Dedifferentiated amniotic fluid mesenchymal stem cell (primary cell): ENCODE measurements at regions not wholly inside any gene's neighbourhood (a gene's known extent, or its start where the extent isn't known, plus 50 kb on each side); places are given as distances from the start of the nearest gene placed in this dataset.
"Not testable (repeated sequence)": the region's sequence is repeated elsewhere in the genome, so short reads cannot be mapped to it uniquely, and the experiment has no call there.

Experiments
- DNase-seq: peaks from one replicate; pipeline ENCODE4 v3.0.0-alpha.2; 2016; ENCODE audit errors: extremely low spot score

GRCh38 chr7:113392841-113393540 lies 274.6 kb upstream of the SMIM30 start:
- no peak for DNase-seq

DNA sequence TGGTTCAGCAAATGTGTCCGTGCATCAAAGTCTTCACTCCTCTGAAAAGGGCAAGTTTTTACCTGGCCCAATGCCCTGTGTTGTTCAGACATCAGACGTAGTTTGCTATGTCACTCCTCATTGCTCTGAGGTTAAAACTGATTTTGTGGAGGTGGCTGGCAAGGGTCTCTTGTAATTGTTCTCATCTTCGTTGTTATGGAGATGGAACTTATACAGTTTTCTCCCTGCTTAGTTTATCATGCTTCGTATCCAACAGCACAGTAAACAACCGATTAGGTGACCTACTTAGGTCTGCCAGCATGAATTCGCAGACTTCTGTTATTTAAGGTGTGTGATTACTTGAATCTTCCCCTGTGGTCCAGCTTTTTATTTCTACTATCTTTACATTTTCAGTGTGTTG lies 274.1 kb upstream of the SMIM30 start:
- no peak for DNase-seq

GRCh38 chr7:113389112-113389646 lies 270.8 kb upstream of the SMIM30 start:
- no peak for DNase-seq

GRCh38 chr7:113383638-113384037 lies 265.3 kb upstream of the SMIM30 start:
- no peak for DNase-seq

GRCh38 chr7:113379746-113380145 lies 261.4 kb upstream of the SMIM30 start:
- no peak for DNase-seq

DNA sequence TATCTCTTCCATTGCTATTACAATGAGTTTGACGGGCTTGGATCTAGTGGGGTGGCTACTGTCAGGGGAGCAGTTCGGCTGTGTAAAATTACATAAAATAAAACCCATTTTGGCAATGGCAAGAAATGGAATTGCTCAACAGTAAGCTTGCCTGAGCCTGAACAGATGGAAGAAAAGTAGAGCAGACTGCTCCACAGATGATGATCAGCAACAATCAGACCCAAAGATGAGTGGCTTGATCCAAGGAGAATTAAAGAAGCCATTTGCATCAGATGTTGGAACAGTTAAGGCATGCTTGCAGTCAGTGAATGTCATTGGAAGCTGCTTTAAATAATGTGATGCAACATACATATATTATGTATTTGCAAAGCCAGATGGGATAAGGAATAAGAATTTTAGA lies 256.6 kb upstream of the SMIM30 start:
- no peak for DNase-seq

- no peak for DNase-seq
Measured at GRCh38 chr7:113373863-113374262, 255.5 kb upstream of the SMIM30 start.

DNA sequence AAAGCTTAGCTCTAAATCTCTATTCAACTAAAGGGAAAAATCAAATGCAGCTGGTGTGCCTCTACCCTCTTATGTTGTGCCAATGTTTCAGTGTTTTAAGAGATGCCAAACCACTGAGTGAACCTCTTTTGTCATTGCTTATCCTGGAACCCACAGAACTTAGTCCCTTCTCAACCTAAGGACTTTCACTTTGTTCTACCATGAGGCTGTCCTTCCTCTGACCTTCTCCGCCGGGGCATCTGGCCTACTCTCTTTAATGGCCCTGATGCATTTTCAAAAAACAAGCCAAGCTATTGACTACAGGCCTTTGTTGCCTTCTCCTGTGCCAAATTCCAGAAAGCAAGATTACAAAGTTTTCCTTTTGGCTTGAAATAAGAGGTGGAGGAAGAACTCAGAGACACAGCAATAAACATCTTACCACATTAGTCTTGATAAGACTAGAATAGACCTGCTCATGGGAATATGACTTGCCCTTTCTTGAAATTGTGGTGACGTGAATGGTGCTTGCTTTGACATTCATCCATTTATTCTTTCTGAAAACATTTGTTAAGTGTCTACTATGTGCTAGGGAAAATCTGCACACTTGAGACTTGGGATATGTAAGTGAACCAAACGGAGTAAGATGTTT lies 253.2 kb upstream of the SMIM30 start:
- DNase-seq = peak; percentile 57

DNA sequence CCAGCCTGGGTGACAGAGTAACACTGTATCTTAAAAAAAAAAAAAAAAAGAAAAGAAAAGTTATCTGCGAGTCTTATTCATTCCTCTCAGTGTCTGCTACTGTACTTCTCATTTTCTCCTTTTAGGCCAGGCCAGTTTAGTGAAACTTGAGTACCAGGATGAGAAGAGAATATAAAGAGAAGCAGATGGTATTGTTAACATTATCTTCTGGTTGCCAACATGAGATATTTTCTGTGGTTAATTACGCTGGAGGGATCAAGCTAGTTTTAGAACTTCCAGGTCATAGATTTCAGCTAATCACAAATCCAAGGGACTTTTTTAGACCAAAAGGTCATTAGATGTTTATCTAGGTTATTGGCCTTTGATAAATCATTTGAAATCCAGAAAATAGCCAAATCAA lies 252.6 kb upstream of the SMIM30 start:
- peak; percentile 25 for DNase-seq

- no peak for DNase-seq
Measured at GRCh38 chr7:113368256-113368655, 249.9 kb upstream of the SMIM30 start.

DNA sequence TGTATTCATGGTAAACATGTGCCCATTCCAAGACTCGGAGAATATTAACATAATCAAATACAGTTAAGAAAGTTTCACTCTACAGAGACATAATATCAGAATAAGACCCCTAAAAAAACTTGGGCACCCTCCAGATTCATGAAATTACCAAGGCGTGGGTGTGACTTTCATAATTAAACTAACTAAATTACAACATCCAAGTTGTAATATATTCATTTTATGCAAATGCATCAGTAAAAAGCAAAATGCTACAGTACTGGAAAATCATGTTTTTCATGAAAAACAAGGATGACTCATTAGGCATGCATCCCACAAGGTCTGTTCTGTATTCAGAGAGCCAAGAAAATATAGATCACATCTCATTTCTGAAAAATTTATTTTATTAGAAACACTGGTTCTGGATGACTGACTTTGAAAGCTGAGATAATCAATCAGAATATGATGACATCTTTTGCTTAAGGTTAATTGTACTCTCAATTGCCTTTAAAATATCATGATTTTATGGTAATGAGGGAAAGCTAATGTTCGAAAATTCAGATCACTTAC lies 248.8 kb upstream of the SMIM30 start:
- DNase-seq = no peak

DNA sequence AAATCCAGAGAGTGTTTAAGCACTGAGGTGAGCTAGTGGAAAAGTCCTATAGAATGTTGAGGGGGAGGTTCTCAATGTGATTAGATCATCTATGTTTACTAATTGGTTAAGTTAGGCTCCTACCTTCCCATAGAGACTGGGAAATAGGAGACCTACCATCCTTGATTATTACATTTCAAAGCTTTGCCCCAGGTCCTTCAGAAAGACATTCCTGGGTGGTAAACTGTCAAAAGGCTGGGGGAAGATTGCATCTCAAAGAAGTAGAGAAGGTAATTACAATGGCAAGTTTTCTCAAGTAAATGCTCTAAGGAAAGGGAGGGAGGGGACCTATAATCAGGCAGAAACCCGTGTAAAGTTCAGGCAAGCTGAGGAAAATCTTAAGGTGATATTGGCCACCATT lies 247.8 kb upstream of the SMIM30 start:
- no peak for DNase-seq

GRCh38 chr7:113349339-113349738 lies 231.0 kb upstream of the SMIM30 start:
- no peak for DNase-seq

DNA sequence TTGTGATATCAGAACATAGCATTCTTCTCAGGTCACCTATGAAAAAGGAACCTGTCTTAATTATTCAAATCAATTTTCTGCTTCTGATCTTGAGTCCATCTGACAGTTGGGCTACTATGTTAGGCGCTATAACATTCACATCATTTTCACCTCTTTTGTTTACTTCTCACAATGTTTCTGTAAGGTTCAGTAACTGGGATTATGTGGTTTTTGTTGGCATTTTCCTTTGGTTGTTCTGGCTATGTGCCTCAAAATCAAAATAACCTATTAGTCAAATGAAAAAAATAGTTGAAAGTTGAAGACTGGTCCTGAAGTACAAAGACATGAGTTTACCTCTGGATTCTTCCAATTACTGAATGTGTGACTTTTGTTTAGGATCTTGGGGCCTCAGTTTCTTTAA lies 221.3 kb upstream of the SMIM30 start:
- DNase-seq = no peak

- no peak for DNase-seq
Measured at GRCh38 chr7:113338071-113338696, 219.8 kb upstream of the SMIM30 start.

DNA sequence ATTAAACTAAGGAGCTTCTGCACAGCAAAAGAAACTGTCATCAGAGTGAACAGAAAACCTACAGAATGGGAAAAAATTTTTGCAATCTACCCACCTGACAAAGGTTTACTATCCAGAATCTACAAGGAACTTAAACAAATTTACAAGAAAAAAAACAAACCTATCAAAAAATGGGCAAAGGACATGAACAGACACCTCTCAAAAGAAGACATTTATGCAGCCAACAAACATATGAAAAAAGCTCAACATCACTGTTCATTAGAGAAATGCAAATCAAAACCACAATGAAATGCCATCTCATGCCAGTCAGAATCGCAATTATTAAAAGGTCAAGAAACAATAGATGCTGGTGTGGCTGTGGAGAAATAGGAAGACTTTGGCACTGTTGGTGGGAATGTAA lies 218.5 kb upstream of the SMIM30 start:
- DNase-seq = not testable (repeated sequence)

DNA sequence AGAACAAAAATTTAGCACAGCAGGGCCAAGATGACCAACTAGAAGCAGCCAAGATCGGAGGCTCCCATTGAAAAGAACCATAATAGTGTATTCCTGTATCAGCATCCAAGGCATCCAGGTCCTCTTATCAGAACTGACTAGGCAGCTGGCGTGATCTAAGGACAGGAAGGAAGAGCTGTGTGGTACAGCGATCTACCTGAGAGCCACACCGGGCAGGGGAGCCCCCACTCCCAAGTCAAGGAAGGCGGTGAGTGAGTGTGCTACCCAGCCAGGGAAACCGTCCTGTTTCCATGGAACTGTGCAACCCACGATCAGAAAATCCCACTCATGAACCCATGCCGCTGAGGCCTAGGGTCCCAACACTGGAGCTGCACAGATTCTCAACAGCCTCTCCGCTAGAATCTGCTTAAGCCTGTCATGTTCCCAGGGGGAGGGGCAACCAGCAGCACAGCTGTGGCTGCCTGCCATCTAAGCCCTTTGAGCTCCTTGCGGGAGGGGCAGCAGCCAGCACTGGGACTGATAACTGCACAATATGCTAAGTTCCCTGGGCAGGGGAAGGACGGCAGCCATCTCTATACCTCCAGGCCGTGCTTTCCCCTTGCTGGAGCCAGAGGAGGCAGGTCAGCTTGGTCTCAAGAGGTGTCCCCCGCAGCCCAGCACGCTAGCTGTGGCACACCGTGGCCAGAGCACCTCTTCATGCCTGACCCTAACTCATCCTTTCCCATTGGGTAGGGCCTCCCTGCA lies 213.0 kb upstream of the SMIM30 start:
- DNase-seq = no peak

DNA sequence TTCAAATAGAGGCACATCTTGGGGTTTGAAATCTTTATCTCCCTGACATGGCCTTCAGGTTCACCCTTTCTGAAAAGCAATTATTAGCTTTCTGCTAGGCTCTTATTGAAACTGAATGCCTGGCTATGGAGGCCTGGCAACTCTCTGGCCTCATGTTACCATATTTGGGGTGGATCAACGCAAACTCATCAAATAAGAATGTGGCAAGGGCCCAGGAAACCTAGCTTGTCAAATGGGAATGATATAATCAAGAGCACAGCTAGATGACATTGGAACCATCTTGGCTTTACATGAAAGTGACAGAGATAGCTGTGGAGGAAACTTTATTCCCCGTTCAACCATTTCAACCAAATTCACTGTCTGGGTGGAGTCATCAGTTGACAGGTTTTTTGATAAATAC lies 202.8 kb upstream of the SMIM30 start:
- no peak for DNase-seq

GRCh38 chr7:113320419-113320818 lies 202.1 kb upstream of the SMIM30 start:
- no peak for DNase-seq

GRCh38 chr7:113314594-113314993 lies 196.2 kb upstream of the SMIM30 start:
- DNase-seq = no peak

GRCh38 chr7:113308399-113308798 lies 190.0 kb upstream of the SMIM30 start:
- no peak for DNase-seq

DNA sequence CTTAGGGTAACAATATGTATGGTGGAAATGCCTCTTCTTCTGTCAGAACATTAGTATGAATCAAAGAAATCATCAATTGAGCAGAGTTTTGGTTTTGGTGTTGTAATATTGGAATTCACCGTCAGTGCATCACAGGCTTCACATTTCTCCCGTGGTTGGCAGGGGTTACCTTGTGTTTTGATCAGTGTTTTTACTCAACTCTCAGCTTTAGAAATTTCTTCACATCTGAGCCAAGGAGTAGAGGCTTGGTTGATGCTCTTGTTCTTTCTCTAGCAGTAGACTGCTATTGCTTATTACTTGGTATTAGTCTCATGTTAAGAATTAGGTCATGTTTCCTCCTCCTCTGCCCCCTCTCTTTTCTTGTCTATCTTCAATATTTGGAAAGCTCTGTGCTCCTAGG lies 188.8 kb upstream of the SMIM30 start:
- DNase-seq = no peak
